ENCODE measurements at regions not wholly inside any gene's neighbourhood (a gene's known extent, or its start where the extent isn't known, plus 50 kb on each side); places are given as distances from the start of the nearest gene placed in this dataset.

DNA sequence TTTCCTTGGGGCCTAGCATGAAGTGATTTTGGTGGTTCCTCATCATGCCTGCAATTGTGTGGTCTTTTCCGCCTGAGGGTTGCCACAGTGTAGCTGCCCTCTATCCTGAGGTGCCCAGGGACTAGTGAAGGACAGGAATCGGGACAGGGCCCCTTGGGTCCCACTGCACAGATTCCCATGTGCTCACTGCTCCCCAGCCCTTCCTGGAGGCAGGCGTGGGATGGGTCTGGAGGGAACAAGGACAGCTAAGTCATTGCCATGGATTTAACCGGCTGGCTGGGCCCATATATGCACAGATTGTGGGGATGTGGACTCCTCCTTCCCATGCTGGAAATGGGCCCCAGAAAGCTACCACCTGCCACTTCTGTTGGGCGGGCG, 122.3 kb upstream of the PITX1 start:
- no peak overlapping the region for H3K27ac ChIP-seq (ENCODE audit: low read depth, low read length)
- no peak overlapping the region for H3K4me3 ChIP-seq (ENCODE audit: low read length)
- H3K27me3 ChIP-seq (ENCODE audit: control insufficient read depth, low read length): no peaks in the 10 kb centered on the region
- H3K36me3 ChIP-seq (ENCODE audit: control insufficient read depth, low read length): no peaks in the 10 kb centered on the region
- no peaks in the 10 kb centered on the region for H3K9me2 ChIP-seq (replicated peaks; ENCODE audit: control insufficient read depth, low read length)
- peaks cover 3% of the 10 kb centered on the region; the same call in 1 of the 2 replicates for H3K9me3 ChIP-seq (ENCODE audit: control insufficient read depth, insufficient read depth, low read length)
- H3K4me2 ChIP-seq (ENCODE audit: low read length): no peak overlapping the region
- H4K20me1 ChIP-seq (ENCODE audit: control insufficient read depth, insufficient read depth, low read depth, low read length): no peaks in the 10 kb centered on the region
- H3K4me1 ChIP-seq (ENCODE audit: control insufficient read depth, low read length): no peaks in the 10 kb centered on the region
- no peaks in the 10 kb centered on the region for H3K79me2 ChIP-seq (ENCODE audit: control insufficient read depth, low read length)
- TF ChIP-seq, protein P1, sequence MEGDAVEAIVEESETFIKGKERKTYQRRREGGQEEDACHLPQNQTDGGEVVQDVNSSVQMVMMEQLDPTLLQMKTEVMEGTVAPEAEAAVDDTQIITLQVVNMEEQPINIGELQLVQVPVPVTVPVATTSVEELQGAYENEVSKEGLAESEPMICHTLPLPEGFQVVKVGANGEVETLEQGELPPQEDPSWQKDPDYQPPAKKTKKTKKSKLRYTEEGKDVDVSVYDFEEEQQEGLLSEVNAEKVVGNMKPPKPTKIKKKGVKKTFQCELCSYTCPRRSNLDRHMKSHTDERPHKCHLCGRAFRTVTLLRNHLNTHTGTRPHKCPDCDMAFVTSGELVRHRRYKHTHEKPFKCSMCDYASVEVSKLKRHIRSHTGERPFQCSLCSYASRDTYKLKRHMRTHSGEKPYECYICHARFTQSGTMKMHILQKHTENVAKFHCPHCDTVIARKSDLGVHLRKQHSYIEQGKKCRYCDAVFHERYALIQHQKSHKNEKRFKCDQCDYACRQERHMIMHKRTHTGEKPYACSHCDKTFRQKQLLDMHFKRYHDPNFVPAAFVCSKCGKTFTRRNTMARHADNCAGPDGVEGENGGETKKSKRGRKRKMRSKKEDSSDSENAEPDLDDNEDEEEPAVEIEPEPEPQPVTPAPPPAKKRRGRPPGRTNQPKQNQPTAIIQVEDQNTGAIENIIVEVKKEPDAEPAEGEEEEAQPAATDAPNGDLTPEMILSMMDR (IDR thresholded peaks at IDR 0.05; ENCODE audit: low read depth, low read length, poor library complexity, severe bottlenecking): no peak
- TF ChIP-seq EZH2phosphoT487 (IDR thresholded peaks at IDR 0.05; ENCODE audit: borderline replicate concordance, low read length): no peak
- no peaks in the 10 kb centered on the region for H3F3A ChIP-seq (ENCODE audit: control insufficient read depth, insufficient read depth)

DNA sequence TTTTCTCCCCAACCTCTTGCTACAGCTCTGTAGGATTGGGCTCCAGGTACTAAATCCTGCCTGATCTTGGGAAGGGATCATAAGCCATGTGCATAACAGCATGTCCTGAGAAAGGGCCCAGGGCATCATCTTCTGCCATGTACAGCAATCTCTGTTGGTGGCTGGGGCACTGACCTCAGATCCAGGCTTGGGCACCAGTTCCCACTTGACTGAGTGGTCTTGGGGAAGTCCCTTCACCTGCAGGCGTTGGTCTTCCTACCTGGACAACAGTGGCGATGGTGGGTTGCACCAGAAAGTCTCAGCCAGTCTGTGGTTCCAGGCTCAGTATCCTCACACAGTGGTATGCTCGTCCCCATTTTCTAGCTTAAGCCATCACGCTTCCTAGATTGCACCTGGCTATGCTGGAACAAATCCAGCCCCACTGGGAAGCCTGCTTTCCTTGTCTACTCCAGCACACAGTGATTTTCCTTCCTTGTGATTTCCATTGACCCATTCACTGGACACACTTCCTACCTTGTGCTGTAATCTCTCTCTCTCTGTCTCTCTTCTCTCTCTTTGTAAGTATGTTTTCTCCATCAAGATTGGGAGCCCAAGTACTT, 121.7 kb upstream of the PITX1 start:
- Histone ChIP-seq H3K27ac (ENCODE audit: low read depth, low read length) (no peak overlapping the region), H3K79me2 (ENCODE audit: control insufficient read depth, low read length) (no peaks in the 10 kb centered on the region), H3F3A (ENCODE audit: control insufficient read depth, insufficient read depth) (no peaks in the 10 kb centered on the region), H3K9me3 (ENCODE audit: control insufficient read depth, insufficient read depth, low read length) (peaks cover 3% of the 10 kb centered on the region; the same call in 1 of the 2 replicates), H3K36me3 (ENCODE audit: control insufficient read depth, low read length) (no peaks in the 10 kb centered on the region), H4K20me1 (ENCODE audit: control insufficient read depth, insufficient read depth, low read depth, low read length) (no peaks in the 10 kb centered on the region), H3K9me2 (replicated peaks; ENCODE audit: control insufficient read depth, low read length) (no peaks in the 10 kb centered on the region), H3K4me1 (ENCODE audit: control insufficient read depth, low read length) (no peaks in the 10 kb centered on the region), H3K4me3 (ENCODE audit: low read length) (no peak overlapping the region), H3K27me3 (ENCODE audit: control insufficient read depth, low read length) (no peaks in the 10 kb centered on the region), H3K4me2 (ENCODE audit: low read length) (no peak overlapping the region)
- TF ChIP-seq, protein P1 (IDR thresholded peaks at IDR 0.05; ENCODE audit: low read depth, low read length, poor library complexity, severe bottlenecking): no peak
- no peak for TF ChIP-seq EZH2phosphoT487 (IDR thresholded peaks at IDR 0.05; ENCODE audit: borderline replicate concordance, low read length)

DNA sequence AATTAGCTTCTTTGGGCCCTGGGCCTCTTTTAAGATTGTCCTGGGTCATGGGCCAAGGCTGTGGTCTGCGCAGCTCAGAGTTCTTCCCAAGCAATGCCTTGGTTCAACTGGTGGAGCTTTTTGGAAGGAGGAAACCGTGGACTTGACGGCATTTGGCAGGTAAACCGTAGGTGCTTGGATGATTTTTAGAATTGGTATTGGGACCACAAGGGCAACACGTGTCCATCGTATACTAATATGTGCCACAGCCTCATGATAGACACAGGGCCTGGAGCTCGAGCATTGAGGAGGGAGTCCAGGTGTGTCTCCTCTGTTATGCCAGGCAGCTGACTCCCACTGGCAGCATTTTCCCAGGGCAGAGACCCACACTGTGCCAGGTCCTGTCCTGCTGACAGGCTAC, 120.9 kb upstream of the PITX1 start:
- H4K20me1 ChIP-seq (ENCODE audit: control insufficient read depth, insufficient read depth, low read depth, low read length): no peaks in the 10 kb centered on the region
- no peak overlapping the region for H3K4me2 ChIP-seq (ENCODE audit: low read length)
- H3K4me1 ChIP-seq (ENCODE audit: control insufficient read depth, low read length): no peaks in the 10 kb centered on the region
- TF ChIP-seq EZH2phosphoT487 (IDR thresholded peaks at IDR 0.05; ENCODE audit: borderline replicate concordance, low read length): no peak
- TF ChIP-seq, protein P1 (IDR thresholded peaks at IDR 0.05; ENCODE audit: low read depth, low read length, poor library complexity, severe bottlenecking): no peak
- no peak overlapping the region for H3K4me3 ChIP-seq (ENCODE audit: low read length)
- H3K9me2 ChIP-seq (replicated peaks; ENCODE audit: control insufficient read depth, low read length): no peaks in the 10 kb centered on the region
- no peak overlapping the region for H3K27ac ChIP-seq (ENCODE audit: low read depth, low read length)
- H3K36me3 ChIP-seq (ENCODE audit: control insufficient read depth, low read length): no peaks in the 10 kb centered on the region
- H3K9me3 ChIP-seq (ENCODE audit: control insufficient read depth, insufficient read depth, low read length): peaks cover 3% of the 10 kb centered on the region; the same call in 1 of the 2 replicates
- no peaks in the 10 kb centered on the region for H3K79me2 ChIP-seq (ENCODE audit: control insufficient read depth, low read length)
- no peaks in the 10 kb centered on the region for H3F3A ChIP-seq (ENCODE audit: control insufficient read depth, insufficient read depth)
- H3K27me3 ChIP-seq (ENCODE audit: control insufficient read depth, low read length): no peaks in the 10 kb centered on the region
